HepG2 (cell line): ENCODE measurements at regions not wholly inside any gene's neighbourhood (a gene's known extent, or its start where the extent isn't known, plus 50 kb on each side); places are given as distances from the start of the nearest gene placed in this dataset.
A peak's percentile ranks its signal among the peaks of the same experiment; 100 is the strongest.

Experiments
- BCL3 ChIP-seq: sonication (generic); formaldehyde crosslinking; IDR thresholded peaks from 2 replicates; pipeline ENCODE4 v1.5.1; 2020; ENCODE audit warnings: mild to moderate bottlenecking, missing genetic modification reagents, moderate library complexity
- HNF1A ChIP-seq, 2 experiments: sonication (generic) in 1 of 2; formaldehyde crosslinking in 1 of 2; IDR thresholded peaks; 2 replicates each; pipeline versions ENCODE4 v1.4.0 to v1.6.1; 2016 to 2020; ENCODE audit warnings: borderline replicate concordance in 1 of 2, low read depth in 1 of 2, mild to moderate bottlenecking in 1 of 2, missing genetic modification reagents in 1 of 2
- MAFK ChIP-seq, 2 experiments: IDR thresholded peaks in 1 of 2; conservative IDR thresholded peaks in 1 of 2; 2 replicates each; pipeline ENCODE4 v1.6.1; 2011; ENCODE audit warnings: improper control_type of control experiment in 2 of 2, low read length in 2 of 2
- MBNL3 ChIP-seq: fragments of 250-450 bp; sonication (Bioruptor Pico); conservative IDR thresholded peaks from 2 replicates; pipeline ENCODE4 v1.8.0; 2022; ENCODE audit warnings: mild to moderate bottlenecking, inconsistent platforms
- MYC ChIP-seq: sonication (generic); formaldehyde crosslinking; IDR thresholded peaks from 2 replicates; pipeline ENCODE4 v1.9.0; 2021; ENCODE audit warnings: missing genetic modification reagents, borderline replicate concordance
- SOX6 ChIP-seq, 2 experiments: fragments of 450-650 bp in 1 of 2; sonication (generic) in 1 of 2; formaldehyde crosslinking in 1 of 2; IDR thresholded peaks; 2 replicates each; pipeline versions ENCODE4 v1.4.0 to v1.6.1; 2017 to 2020; ENCODE audit warnings: antibody characterized with exemption in 1 of 2, mild to moderate bottlenecking in 1 of 2, missing genetic modification reagents in 1 of 2
- SRSF1 ChIP-seq: fragments of 200-400 bp; formaldehyde crosslinking; optimal IDR thresholded peaks from 2 replicates; pipeline ENCODE3; 2017; ENCODE audit warnings: mild to moderate bottlenecking, low read depth, low read length, moderate library complexity
- TAF15 ChIP-seq: fragments of 200-400 bp; formaldehyde crosslinking; IDR thresholded peaks from one replicate; pipeline ENCODE4 v1.6.1; 2018; ENCODE audit warnings: mild to moderate bottlenecking, low read depth, low read length; ENCODE audit not compliant: poor library complexity, severe bottlenecking
- THAP8 ChIP-seq: sonication (generic); formaldehyde crosslinking; IDR thresholded peaks from 2 replicates; pipeline ENCODE4 v1.5.1; 2020; ENCODE audit warnings: missing genetic modification reagents, mild to moderate bottlenecking, borderline replicate concordance
- TP53 ChIP-seq: sonication (generic); formaldehyde crosslinking; conservative IDR thresholded peaks from 2 replicates; pipeline ENCODE4 v1.4.0; 2020; ENCODE audit warnings: missing genetic modification reagents
- ZMYM3 ChIP-seq: sonication (generic); formaldehyde crosslinking; IDR thresholded peaks from 2 replicates; pipeline ENCODE4 v1.5.1; 2020; ENCODE audit warnings: mild to moderate bottlenecking, missing genetic modification reagents
- ZNF574 ChIP-seq: sonication (generic); formaldehyde crosslinking; IDR thresholded peaks from 2 replicates; pipeline ENCODE4 v1.4.0; 2020; ENCODE audit warnings: missing genetic modification reagents
- ZNF746 ChIP-seq: sonication (generic); formaldehyde crosslinking; IDR thresholded peaks from 2 replicates; pipeline ENCODE4 v1.8.0; 2022; ENCODE audit warnings: mild to moderate bottlenecking, missing genetic modification reagents
- ZNF772 ChIP-seq: sonication (generic); formaldehyde crosslinking; IDR thresholded peaks from 2 replicates; pipeline ENCODE4 v1.5.0; 2020; ENCODE audit warnings: mild to moderate bottlenecking, missing genetic modification reagents

- TF ChIP-seq ZNF574 (CRISPR knock-in tag): 0 out of 2 replicates have a peak, but pooled peaks have one; percentile 19
- TF ChIP-seq MBNL3 (CRISPR knock-in tag): no peak
- TF ChIP-seq HNF1A (IDR thresholded peaks at IDR 0.05; ENCODE audit: low read depth): no peak
- no peak for TF ChIP-seq HNF1A (CRISPR knock-in tag; IDR thresholded peaks at IDR 0.05; ENCODE audit: borderline replicate concordance)
- no peak for TF ChIP-seq ZNF746 (CRISPR knock-in tag)
- TF ChIP-seq TAF15: no peak
- no peak for TF ChIP-seq THAP8
- TF ChIP-seq SRSF1: no peak
- TF ChIP-seq ZNF772 (CRISPR knock-in tag): no peak
- TF ChIP-seq MYC (CRISPR knock-in tag): no peak
- 0 out of 2 replicates have a peak, but pooled peaks have one; percentile 28 for TF ChIP-seq TP53
- no peak for TF ChIP-seq MAFK (conservative IDR thresholded peaks at IDR 0.05 in 1 of 2, IDR thresholded peaks at IDR 0.05 in 1 of 2; ENCODE audit: low read length in 2 of 2)
- no peak for TF ChIP-seq ZMYM3
- TF ChIP-seq SOX6 (IDR thresholded peaks at IDR 0.05): no peak
- no peak for TF ChIP-seq SOX6 (CRISPR knock-in tag; IDR thresholded peaks at IDR 0.05)
- no peak; the same call in 1 of the 2 replicates for TF ChIP-seq BCL3 (CRISPR knock-in tag)
These were observed 67.2 kb downstream of the DIO3 start (continued) for GRCh38 chr14:101628471-101628966.
